HG03095 (cell line): ENCODE measurements at regions not wholly inside any gene's neighbourhood (a gene's known extent, or its start where the extent isn't known, plus 50 kb on each side); places are given as distances from the start of the nearest gene placed in this dataset.

ENCODE experiments used
- ATAC-seq: cut with Tn5 transposase; IDR thresholded peaks from one replicate; pipeline ENCODE4 v1.9.1; 2021; ENCODE audit warnings: moderate library complexity; ENCODE audit not compliant: unreplicated experiment

GRCh38 chr2:40783704-40784103 lies 331.8 kb upstream of the SLC8A1 start:
- ATAC-seq, result no peak

- no peak for ATAC-seq
Measured at GRCh38 chr2:40786636-40787035, 334.7 kb upstream of the SLC8A1 start.

- ATAC-seq, result no peak
Measured at GRCh38 chr2:40797120-40797519, 345.2 kb upstream of the SLC8A1 start.

GRCh38 chr2:40803900-40804299 lies 352.0 kb upstream of the SLC8A1 start:
- no peak for ATAC-seq

GRCh38 chr2:40809156-40809555 lies 357.3 kb upstream of the SLC8A1 start:
- no peak for ATAC-seq

GRCh38 chr2:40814616-40815015 lies 362.7 kb upstream of the SLC8A1 start:
- ATAC-seq, result no peak

GRCh38 chr2:40820319-40820718 lies 368.4 kb upstream of the SLC8A1 start:
- ATAC-seq, result no peak

- ATAC-seq, result no peak
Measured at GRCh38 chr2:40823478-40823877, 371.6 kb upstream of the SLC8A1 start.

- ATAC-seq, result no peak
Measured at GRCh38 chr2:40824278-40824677, 372.4 kb upstream of the SLC8A1 start.

GRCh38 chr2:40827392-40827791 lies 375.5 kb upstream of the SLC8A1 start:
- ATAC-seq, result no peak

- ATAC-seq, result no peak
Measured at GRCh38 chr2:40831321-40831873, 379.5 kb upstream of the SLC8A1 start.

GRCh38 chr2:40841856-40842255 lies 390.0 kb upstream of the SLC8A1 start:
- no peak for ATAC-seq

- ATAC-seq, result no peak
Measured at GRCh38 chr2:40844353-40845277, 392.7 kb upstream of the SLC8A1 start.

GRCh38 chr2:40851661-40852060 lies 399.8 kb upstream of the SLC8A1 start:
- no peak for ATAC-seq

GRCh38 chr2:40859617-40860016 lies 407.7 kb upstream of the SLC8A1 start:
- ATAC-seq, result no peak

GRCh38 chr2:40867829-40868228 lies 415.9 kb upstream of the SLC8A1 start:
- no peak for ATAC-seq

GRCh38 chr2:40872580-40872979 lies 420.7 kb upstream of the SLC8A1 start:
- no peak for ATAC-seq

GRCh38 chr2:40874380-40874779 lies 422.5 kb upstream of the SLC8A1 start:
- ATAC-seq, result no peak

GRCh38 chr2:40877734-40878288 lies 425.9 kb upstream of the SLC8A1 start:
- no peak for ATAC-seq

GRCh38 chr2:40879305-40879704 lies 427.4 kb upstream of the SLC8A1 start:
- no peak for ATAC-seq

- no peak for ATAC-seq
Measured at GRCh38 chr2:40886100-40886499, 434.2 kb upstream of the SLC8A1 start.

- no peak for ATAC-seq
Measured at GRCh38 chr2:40886655-40887054, 434.8 kb upstream of the SLC8A1 start.
